ENCODE measurements at regions not wholly inside any gene's neighbourhood (a gene's known extent, or its start where the extent isn't known, plus 50 kb on each side); places are given as distances from the start of the nearest gene placed in this dataset.

- H3K4me3 ChIP-seq (replicated peaks in 1 of 3; ENCODE audit: insufficient read depth in 1 of 3, low read depth in 1 of 3, low read length in 3 of 3) = no peak overlapping the region
- no peaks in the 10 kb centered on the region for H3K36me3 ChIP-seq (ENCODE audit: control insufficient read depth in 2 of 2, extremely low read depth in 1 of 2, insufficient read depth in 2 of 2, low read length in 2 of 2)
- H3K4me1 ChIP-seq (ENCODE audit: control insufficient read depth, extremely low read depth, insufficient read depth, low read length) = no peaks in the 10 kb centered on the region
- TF ChIP-seq POLR2AphosphoS5 (IDR thresholded peaks at IDR 0.05; ENCODE audit: insufficient read depth, low read depth, low read length) (no peak), MYC (IDR thresholded peaks at IDR 0.05; ENCODE audit: low read depth, low read length) (no peak), GATA2 (IDR thresholded peaks at IDR 0.05; ENCODE audit: insufficient read depth, insufficient read length, low read depth, low read length) (no peak), FOS (IDR thresholded peaks at IDR 0.05; ENCODE audit: borderline replicate concordance, insufficient read depth, low read length) (no peak), EZH2 (IDR thresholded peaks at IDR 0.05; ENCODE audit: borderline replicate concordance, low read depth, low read length, severe bottlenecking) (no peak), CTCF (IDR thresholded peaks at IDR 0.05; ENCODE audit: extremely low read depth in 1 of 2, insufficient read depth in 1 of 2, low read depth in 1 of 2, low read length in 2 of 2) (no peak), MAX (IDR thresholded peaks at IDR 0.05; ENCODE audit: insufficient read depth, insufficient read length) (no peak), POLR2A (IDR thresholded peaks at IDR 0.05; ENCODE audit: low read depth, low read length) (no peak), JUN (IDR thresholded peaks at IDR 0.05; ENCODE audit: borderline replicate concordance, insufficient read depth, insufficient read length, low read depth) (no peak)
- CTCF ChIA-PET = interaction anchor here (0.9 to 1.1 kb wide), 2 partner anchors 23 to 56 kb away, joined by 3 to 4 read pairs; no protein-coding TSS in a partner anchor
- no peak overlapping the region for H2AFZ ChIP-seq (ENCODE audit: low read depth, low read length)
- intact Hi-C loops (cut with micrococcal nuclease) = no loop called here
- H3K27ac ChIP-seq (ENCODE audit: insufficient read depth, low read depth, low read length) = no peak overlapping the region
- H3K79me2 ChIP-seq (ENCODE audit: control insufficient read depth, insufficient read depth, low read length) = no peaks in the 10 kb centered on the region
- no peaks in the 10 kb centered on the region for H4K20me1 ChIP-seq (replicated peaks; ENCODE audit: control insufficient read depth, extremely low read depth, insufficient read depth, low read length)
- POLR2A ChIA-PET = no interaction called here
- no peaks in the 10 kb centered on the region for H3K9me3 ChIP-seq (replicated peaks; ENCODE audit: control insufficient read depth, insufficient read depth, low read length)
- no peaks in the 10 kb centered on the region for H3K9me1 ChIP-seq (replicated peaks; ENCODE audit: control insufficient read depth, extremely low read depth, insufficient read depth, low read length)
- H3K4me2 ChIP-seq (ENCODE audit: insufficient read depth, low read length) = no peak overlapping the region
- peaks cover 35 to 37% of the 10 kb centered on the region in 2 experiments for H3K27me3 ChIP-seq (ENCODE audit: control insufficient read depth in 2 of 2, insufficient read depth in 2 of 2, low read length in 2 of 2)
- H3K9ac ChIP-seq (replicated peaks; ENCODE audit: extremely low read depth, insufficient read depth, low read length) = no peak overlapping the region
- dilution Hi-C loops (cut with MboI; ENCODE audit: extremely low pct_ligation_motif_present, low sequenced_read_pairs) = no loop called here
- no TSS peak for BruUV-seq (replicated peaks)
- DNase-seq (ENCODE audit: low read depth, low spot score) (no peak), FAIRE-seq (no peak)
Observed at GRCh38 chr1:212532469-212533147, 76.0 kb upstream of the ATF3 start.

All from endothelial cell of umbilical vein (primary cell).